ENCODE measurements at regions not wholly inside any gene's neighbourhood (a gene's known extent, or its start where the extent isn't known, plus 50 kb on each side); places are given as distances from the start of the nearest gene placed in this dataset.

DNA sequence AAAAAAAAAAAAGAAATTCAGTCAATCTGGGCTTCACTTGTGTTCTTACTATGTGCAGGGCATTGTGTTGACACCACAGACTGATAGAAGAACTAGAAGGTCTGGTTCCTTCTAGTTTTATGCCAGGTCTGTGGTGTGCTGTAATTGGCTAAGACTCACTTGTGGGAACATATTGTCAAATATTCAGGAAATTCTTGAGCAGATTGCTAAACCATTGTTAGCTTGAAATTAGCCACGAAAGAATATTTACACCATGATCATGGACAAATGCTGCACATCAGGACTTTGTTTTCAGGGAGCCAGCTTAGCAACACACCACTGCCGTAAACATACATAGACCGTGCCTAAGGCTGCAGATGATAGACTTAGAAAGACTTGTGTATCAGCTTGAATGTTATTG, 74.6 kb downstream of the GTPBP8 start:
- TF ChIP-seq, protein P1, sequence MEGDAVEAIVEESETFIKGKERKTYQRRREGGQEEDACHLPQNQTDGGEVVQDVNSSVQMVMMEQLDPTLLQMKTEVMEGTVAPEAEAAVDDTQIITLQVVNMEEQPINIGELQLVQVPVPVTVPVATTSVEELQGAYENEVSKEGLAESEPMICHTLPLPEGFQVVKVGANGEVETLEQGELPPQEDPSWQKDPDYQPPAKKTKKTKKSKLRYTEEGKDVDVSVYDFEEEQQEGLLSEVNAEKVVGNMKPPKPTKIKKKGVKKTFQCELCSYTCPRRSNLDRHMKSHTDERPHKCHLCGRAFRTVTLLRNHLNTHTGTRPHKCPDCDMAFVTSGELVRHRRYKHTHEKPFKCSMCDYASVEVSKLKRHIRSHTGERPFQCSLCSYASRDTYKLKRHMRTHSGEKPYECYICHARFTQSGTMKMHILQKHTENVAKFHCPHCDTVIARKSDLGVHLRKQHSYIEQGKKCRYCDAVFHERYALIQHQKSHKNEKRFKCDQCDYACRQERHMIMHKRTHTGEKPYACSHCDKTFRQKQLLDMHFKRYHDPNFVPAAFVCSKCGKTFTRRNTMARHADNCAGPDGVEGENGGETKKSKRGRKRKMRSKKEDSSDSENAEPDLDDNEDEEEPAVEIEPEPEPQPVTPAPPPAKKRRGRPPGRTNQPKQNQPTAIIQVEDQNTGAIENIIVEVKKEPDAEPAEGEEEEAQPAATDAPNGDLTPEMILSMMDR (IDR thresholded peaks at IDR 0.05): no peak
- H3K27ac Mint-ChIP-seq (ENCODE audit: unreplicated experiment): no peak overlapping the region
- H3K4me3 Mint-ChIP-seq (ENCODE audit: unreplicated experiment): no peak overlapping the region
- no peak for DNase-seq (ENCODE audit: extremely low spot score, unreplicated experiment)
- H3K36me3 Mint-ChIP-seq (ENCODE audit: unreplicated experiment): peaks cover 7% of the 10 kb centered on the region
- peaks cover 13% of the 10 kb centered on the region for H3K9me3 Mint-ChIP-seq (ENCODE audit: unreplicated experiment)
- peaks cover 10% of the 10 kb centered on the region for H3K4me1 Mint-ChIP-seq (ENCODE audit: unreplicated experiment)
- no peaks in the 10 kb centered on the region for H3K27me3 Mint-ChIP-seq (ENCODE audit: unreplicated experiment)

DNA sequence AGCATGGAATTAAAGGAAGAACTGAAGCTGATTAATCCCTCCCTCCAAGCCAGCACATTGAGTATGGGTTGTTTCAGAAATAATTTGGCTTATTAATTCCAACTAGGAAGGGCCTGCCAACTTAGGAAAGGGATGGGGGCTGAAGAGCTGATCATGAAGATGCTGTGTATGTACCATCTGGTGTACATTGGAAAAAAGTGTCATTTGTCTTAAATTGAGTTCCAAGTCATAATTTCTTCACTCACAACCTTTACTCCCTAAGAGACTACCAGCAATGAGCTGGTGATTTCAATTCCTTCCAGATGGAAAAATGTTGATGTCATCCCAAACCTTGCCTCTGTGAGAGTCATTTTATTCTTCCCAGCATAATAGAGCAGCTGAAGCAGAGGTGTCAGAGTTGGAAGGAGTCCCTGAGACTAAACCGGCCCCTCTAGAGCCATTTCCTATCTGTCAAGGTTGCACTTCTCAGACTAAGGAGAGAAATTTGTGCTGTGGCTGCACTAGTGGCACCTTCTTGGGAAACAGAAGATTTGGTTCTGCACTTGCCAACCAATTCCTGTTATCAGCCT, 79.4 kb downstream of the GTPBP8 start:
- peak overlapping the region; percentile 6 for H3K27ac Mint-ChIP-seq (ENCODE audit: unreplicated experiment)

DNA sequence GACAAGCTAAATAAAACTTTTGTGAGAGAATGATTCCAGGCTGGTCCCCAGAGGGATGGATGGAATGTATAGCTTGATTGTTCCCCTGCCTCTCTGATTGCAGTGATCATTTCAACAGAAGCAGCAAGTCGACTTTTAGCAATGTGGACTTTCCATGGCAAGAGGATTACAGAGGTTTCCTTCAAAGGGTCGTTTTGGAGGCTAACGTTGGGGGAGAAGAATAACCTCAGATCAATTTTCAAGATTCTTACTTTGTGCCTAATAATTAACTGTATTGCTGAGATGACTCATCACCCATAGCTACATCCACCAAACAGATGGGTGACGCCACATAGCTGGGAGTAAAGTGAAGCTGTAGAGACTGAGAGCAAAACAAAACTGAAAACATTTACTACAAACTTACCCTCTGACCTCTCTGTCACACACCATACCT, 79.9 kb downstream of the GTPBP8 start:
- TF ChIP-seq, protein P1 (IDR thresholded peaks at IDR 0.05): no peak
- Mint-ChIP-seq H3K27me3 (ENCODE audit: unreplicated experiment) (no peaks in the 10 kb centered on the region), H3K9me3 (ENCODE audit: unreplicated experiment) (peaks cover 13% of the 10 kb centered on the region), H3K4me1 (ENCODE audit: unreplicated experiment) (peaks cover 16% of the 10 kb centered on the region), H3K27ac (ENCODE audit: unreplicated experiment) (peak overlapping the region; percentile 6), H3K4me3 (ENCODE audit: unreplicated experiment) (no peak overlapping the region), H3K36me3 (ENCODE audit: unreplicated experiment) (peaks cover 7% of the 10 kb centered on the region)
- no peak for DNase-seq (ENCODE audit: extremely low spot score, unreplicated experiment)

More for the DNA sequence above, 79.4 kb downstream of the GTPBP8 start:
- TF ChIP-seq, protein P1 (IDR thresholded peaks at IDR 0.05): no peak
- H3K4me1 Mint-ChIP-seq (ENCODE audit: unreplicated experiment): peaks cover 14% of the 10 kb centered on the region
- H3K9me3 Mint-ChIP-seq (ENCODE audit: unreplicated experiment): peaks cover 13% of the 10 kb centered on the region
- H3K36me3 Mint-ChIP-seq (ENCODE audit: unreplicated experiment): peaks cover 7% of the 10 kb centered on the region
- DNase-seq (ENCODE audit: extremely low spot score, unreplicated experiment): no peak
- no peak overlapping the region for H3K4me3 Mint-ChIP-seq (ENCODE audit: unreplicated experiment)
- H3K27me3 Mint-ChIP-seq (ENCODE audit: unreplicated experiment): no peaks in the 10 kb centered on the region

DNA sequence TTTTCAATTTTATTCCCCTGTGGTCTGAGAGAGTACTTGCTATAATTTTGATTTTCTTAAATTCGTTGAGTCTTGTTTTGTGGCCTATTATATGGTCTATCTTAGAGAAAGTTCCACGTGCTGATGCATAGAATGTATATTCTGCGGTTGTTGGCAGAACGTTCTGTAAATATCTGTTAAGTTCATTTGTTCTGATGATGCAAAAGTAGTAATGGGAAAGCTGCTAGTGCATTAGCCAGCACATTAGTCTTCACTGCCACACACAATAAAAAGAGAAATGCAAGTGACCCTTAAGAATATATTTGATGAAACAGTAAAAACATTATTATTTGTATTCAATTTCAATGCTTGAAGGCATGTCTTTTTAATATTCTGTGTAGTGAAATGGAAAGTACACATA, 84.8 kb downstream of the GTPBP8 start:
- no peaks in the 10 kb centered on the region for H3K36me3 Mint-ChIP-seq (ENCODE audit: unreplicated experiment)
- H3K9me3 Mint-ChIP-seq (ENCODE audit: unreplicated experiment): no peaks in the 10 kb centered on the region
- peaks cover 21% of the 10 kb centered on the region for H3K4me1 Mint-ChIP-seq (ENCODE audit: unreplicated experiment)
- TF ChIP-seq, protein P1 (IDR thresholded peaks at IDR 0.05): no peak
- H3K27ac Mint-ChIP-seq (ENCODE audit: unreplicated experiment): no peak overlapping the region
- no peak for DNase-seq (ENCODE audit: extremely low spot score, unreplicated experiment)
- no peaks in the 10 kb centered on the region for H3K27me3 Mint-ChIP-seq (ENCODE audit: unreplicated experiment)
- H3K4me3 Mint-ChIP-seq (ENCODE audit: unreplicated experiment): no peak overlapping the region

DNA sequence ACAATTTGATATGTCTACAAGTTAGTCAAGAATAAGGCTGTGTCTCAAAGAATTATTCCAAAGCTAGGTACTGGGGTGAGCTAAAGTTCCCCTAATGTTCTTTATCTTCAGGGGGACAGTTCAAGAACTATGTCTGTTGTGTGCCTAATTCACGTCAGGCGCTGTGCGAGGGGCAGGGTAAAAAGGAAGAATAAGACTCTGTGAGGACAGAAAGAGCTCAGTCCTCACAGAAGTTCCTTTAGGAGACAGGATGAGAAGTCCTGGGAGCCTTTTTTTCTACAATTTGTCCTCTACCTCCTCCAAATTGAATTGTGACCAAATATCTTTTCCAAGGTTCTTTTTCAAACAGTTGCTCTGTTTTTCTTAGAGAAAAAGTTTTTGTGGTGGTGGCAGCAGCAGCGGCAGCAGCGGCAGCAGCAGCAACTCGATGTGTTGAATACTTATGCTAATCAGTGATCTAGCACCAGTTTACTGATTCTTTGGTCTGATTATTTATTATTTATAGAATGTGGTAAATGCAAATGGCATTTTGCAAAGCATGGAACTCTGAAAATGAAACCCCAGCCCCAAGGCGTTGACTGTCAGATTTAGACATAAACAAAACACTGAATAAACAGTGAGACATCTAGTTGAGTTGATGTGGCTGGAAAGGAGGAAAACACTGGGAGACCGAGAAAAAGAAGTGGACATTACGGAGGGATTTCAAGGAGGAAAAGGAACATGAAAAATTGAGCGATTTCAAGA, 88.6 kb downstream of the GTPBP8 start:
- Mint-ChIP-seq H3K27ac (ENCODE audit: unreplicated experiment) (peak overlapping the region; percentile 40), H3K4me3 (ENCODE audit: unreplicated experiment) (peak overlapping the region; percentile 60), H3K4me1 (ENCODE audit: unreplicated experiment) (peaks cover 18% of the 10 kb centered on the region), H3K9me3 (ENCODE audit: unreplicated experiment) (no peaks in the 10 kb centered on the region), H3K27me3 (ENCODE audit: unreplicated experiment) (no peaks in the 10 kb centered on the region), H3K36me3 (ENCODE audit: unreplicated experiment) (no peaks in the 10 kb centered on the region)
- TF ChIP-seq, protein P1 (IDR thresholded peaks at IDR 0.05): no peak
- no peak for DNase-seq (ENCODE audit: extremely low spot score, unreplicated experiment)
